ENCODE measurements at regions not wholly inside any gene's neighbourhood (a gene's known extent, or its start where the extent isn't known, plus 50 kb on each side); places are given as distances from the start of the nearest gene placed in this dataset.

GRCh38 chr3:34463414-34463813, 665.0 kb downstream of the PDCD6IP start:
- Histone ChIP-seq H4K20me1 (ENCODE audit: control insufficient read depth, insufficient read depth) (no peaks in the 10 kb centered on the region), H3K9ac (ENCODE audit: control insufficient read depth, insufficient read depth, low read length) (no peak overlapping the region), H3K79me2 (ENCODE audit: control insufficient read depth, insufficient read depth, low read length) (no peaks in the 10 kb centered on the region), H3K27me3 (replicated peaks in 1 of 2; ENCODE audit: control insufficient read depth in 2 of 2, insufficient read depth in 2 of 2, low read length in 1 of 2) (no peaks in the 10 kb centered on the region), H3K4me2 (ENCODE audit: control insufficient read depth, insufficient read depth) (no peak overlapping the region), H3K4me1 (ENCODE audit: control insufficient read depth, insufficient read depth, low read length) (no peaks in the 10 kb centered on the region), H2AFZ (ENCODE audit: control insufficient read depth, low read depth, low read length) (no peak overlapping the region), H3K27ac (ENCODE audit: control insufficient read depth, insufficient read depth) (no peak overlapping the region), H3K9me3 (replicated peaks; ENCODE audit: control insufficient read depth, insufficient read depth, low read length) (no peaks in the 10 kb centered on the region; the same call in 2 of the 3 replicates), H3K4me3 (no peak overlapping the region), H3K36me3 (ENCODE audit: control insufficient read depth in 2 of 2, insufficient read depth in 2 of 2, low read length in 1 of 2) (no peaks in the 10 kb centered on the region)
- ChIA-PET SMC1A (ENCODE audit: uncharacterized antibody, unreplicated experiment) (interaction anchor here (0.6 kb wide), 1 partner anchor 712 kb away, joined by 3 read pairs; no protein-coding TSS in a partner anchor), CTCF (interaction anchor here (0.6 kb wide), 1 partner anchor 287 kb away, joined by 3 read pairs; no protein-coding TSS in a partner anchor), RAD21 (ENCODE audit: unreplicated experiment) (no interaction called here), POLR2A (interaction anchor here (0.8 kb wide), 1 partner anchor 10 kb away, joined by 3 read pairs; no protein-coding TSS in a partner anchor)
- TF ChIP-seq, protein P1, sequence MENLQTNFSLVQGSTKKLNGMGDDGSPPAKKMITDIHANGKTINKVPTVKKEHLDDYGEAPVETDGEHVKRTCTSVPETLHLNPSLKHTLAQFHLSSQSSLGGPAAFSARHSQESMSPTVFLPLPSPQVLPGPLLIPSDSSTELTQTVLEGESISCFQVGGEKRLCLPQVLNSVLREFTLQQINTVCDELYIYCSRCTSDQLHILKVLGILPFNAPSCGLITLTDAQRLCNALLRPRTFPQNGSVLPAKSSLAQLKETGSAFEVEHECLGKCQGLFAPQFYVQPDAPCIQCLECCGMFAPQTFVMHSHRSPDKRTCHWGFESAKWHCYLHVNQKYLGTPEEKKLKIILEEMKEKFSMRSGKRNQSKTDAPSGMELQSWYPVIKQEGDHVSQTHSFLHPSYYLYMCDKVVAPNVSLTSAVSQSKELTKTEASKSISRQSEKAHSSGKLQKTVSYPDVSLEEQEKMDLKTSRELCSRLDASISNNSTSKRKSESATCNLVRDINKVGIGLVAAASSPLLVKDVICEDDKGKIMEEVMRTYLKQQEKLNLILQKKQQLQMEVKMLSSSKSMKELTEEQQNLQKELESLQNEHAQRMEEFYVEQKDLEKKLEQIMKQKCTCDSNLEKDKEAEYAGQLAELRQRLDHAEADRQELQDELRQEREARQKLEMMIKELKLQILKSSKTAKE (IDR thresholded peaks at IDR 0.05; ENCODE audit: low read depth, poor library complexity, severe bottlenecking) = no peak
- TF ChIP-seq RCOR1 (conservative IDR thresholded peaks at IDR 0.05; ENCODE audit: low read depth, low read length) (no peak), POU2F2 (IDR thresholded peaks at IDR 0.05; ENCODE audit: borderline replicate concordance, low read depth, low read length) (no peak), GABPA (IDR thresholded peaks at IDR 0.05; ENCODE audit: low read depth) (no peak), RAD51 (IDR thresholded peaks at IDR 0.05) (no peak), CBX5 (IDR thresholded peaks at IDR 0.05; ENCODE audit: low read depth) (no peak), PAX5 (IDR thresholded peaks at IDR 0.05; ENCODE audit: borderline replicate concordance, low read depth, low read length) (no peak), MEF2B (IDR thresholded peaks at IDR 0.05; ENCODE audit: partially characterized antibody, poor library complexity, severe bottlenecking) (no peak), IRF3 (IDR thresholded peaks at IDR 0.05) (no peak), ZSCAN29 (IDR thresholded peaks at IDR 0.05) (no peak), ATF7 (IDR thresholded peaks at IDR 0.05; ENCODE audit: low read depth) (no peak), RELA (IDR thresholded peaks at IDR 0.05; ENCODE audit: borderline replicate concordance, partially characterized antibody) (no peak), SPI1 (IDR thresholded peaks at IDR 0.05; ENCODE audit: borderline replicate concordance, insufficient read depth, low read depth, low read length) (no peak)
- ATAC-seq = no peak
- 0% methylated on average over 1 of the region's 1 CpG for WGBS (ENCODE audit: insufficient coverage, insufficient replicate concordance, low lambda C conversion rate, missing lambda C conversion rate)
- DNase-seq (ENCODE audit: low read depth, low spot score) = no peak
- no TSS peak for BruUV-seq (replicated peaks)
- intact Hi-C loops (cut with micrococcal nuclease; ENCODE audit: unreplicated experiment) (no loop called here), in situ Hi-C loops (cut with MboI) (no loop called here)
- no peak for FAIRE-seq
